NCI-H2107 treated with DMSO at 0.1 percent for 48 hours (cell line): ENCODE measurements at regions not wholly inside any gene's neighbourhood (a gene's known extent, or its start where the extent isn't known, plus 50 kb on each side); places are given as distances from the start of the nearest gene placed in this dataset.

Experiments
- DNase-seq: peaks from one replicate; lab custom pipeline; 2025; ENCODE audit not compliant: unreplicated experiment; lab: John Stamatoyannopoulos, UW

- no peak for DNase-seq
Observed at GRCh38 chr11:27604416-27604815, 95.8 kb downstream of the BDNF start.

GRCh38 chr11:27603376-27603990, 96.8 kb downstream of the BDNF start:
- no peak for DNase-seq

- DNase-seq = peak; percentile 44
Observed at GRCh38 chr11:27600656-27601055, 94.1 kb upstream of the LIN7C start.

- DNase-seq = no peak
Observed at GRCh38 chr11:27599217-27599616, 92.6 kb upstream of the LIN7C start.

- no peak for DNase-seq
Observed at GRCh38 chr11:27596802-27597201, 90.2 kb upstream of the LIN7C start.

GRCh38 chr11:27596388-27596787, 89.8 kb upstream of the LIN7C start:
- no peak for DNase-seq

GRCh38 chr11:27592098-27592780, 85.7 kb upstream of the LIN7C start:
- no peak for DNase-seq

GRCh38 chr11:27582621-27583020, 76.1 kb upstream of the LIN7C start:
- no peak for DNase-seq

- DNase-seq = no peak
Observed at GRCh38 chr11:27574342-27574741, 67.8 kb upstream of the LIN7C start.

GRCh38 chr11:27573024-27573423, 66.5 kb upstream of the LIN7C start:
- no peak for DNase-seq

- no peak for DNase-seq
Observed at GRCh38 chr11:27571154-27571810, 64.7 kb upstream of the LIN7C start.

- DNase-seq = no peak
Observed at GRCh38 chr11:27570542-27570941, 64.0 kb upstream of the LIN7C start.

- DNase-seq = no peak
Observed at GRCh38 chr11:27563641-27564040, 57.1 kb upstream of the LIN7C start.

- DNase-seq = no peak
Observed at GRCh38 chr11:27563201-27563600, 56.6 kb upstream of the LIN7C start.

GRCh38 chr11:27558401-27558800, 51.8 kb upstream of the LIN7C start:
- no peak for DNase-seq

GRCh38 chr11:27557226-27557625, 50.7 kb upstream of the LIN7C start:
- DNase-seq = no peak
